ENCODE measurements at regions not wholly inside any gene's neighbourhood (a gene's known extent, or its start where the extent isn't known, plus 50 kb on each side); places are given as distances from the start of the nearest gene placed in this dataset.
A peak's percentile ranks its signal among the peaks of the same experiment; 100 is the strongest.

- TF ChIP-seq HNRNPUL1 (IDR thresholded peaks at IDR 0.05; ENCODE audit: low read depth, low read length) (no peak), ZNF678 (CRISPR knock-in tag; IDR thresholded peaks at IDR 0.05) (no peak), REL (CRISPR knock-in tag; conservative IDR thresholded peaks at IDR 0.05) (no peak), TCF7 (IDR thresholded peaks at IDR 0.05; ENCODE audit: low read depth) (peak; percentile 99), JUN (CRISPR knock-in tag; IDR thresholded peaks at IDR 0.05) (peak; percentile 76; the same call in 1 of the 2 replicates), KLF15 (CRISPR knock-in tag; IDR thresholded peaks at IDR 0.05; ENCODE audit: borderline replicate concordance) (no peak), TBL1XR1 (IDR thresholded peaks at IDR 0.05; ENCODE audit: borderline replicate concordance, low read length, partially characterized antibody) (peak; percentile 64), NBN (conservative IDR thresholded peaks at IDR 0.05) (no peak), CBX5 (CRISPR knock-in tag; IDR thresholded peaks at IDR 0.05; ENCODE audit: borderline replicate concordance) (no peak; the same call in 1 of the 2 replicates), MIXL1 (CRISPR knock-in tag; IDR thresholded peaks at IDR 0.05) (peak; percentile 89; the same call in 1 of the 2 replicates), ZNF550 (CRISPR knock-in tag; IDR thresholded peaks at IDR 0.05; ENCODE audit: borderline replicate concordance) (no peak), ZBTB42 (CRISPR knock-in tag; IDR thresholded peaks at IDR 0.05) (no peak), HHEX (CRISPR knock-in tag; IDR thresholded peaks at IDR 0.05) (peak; percentile 84), ETV6 (CRISPR knock-in tag; conservative IDR thresholded peaks at IDR 0.05) (no peak), SAP130 (CRISPR knock-in tag; IDR thresholded peaks at IDR 0.05; ENCODE audit: low read depth) (peak; percentile 78), SRY (CRISPR knock-in tag; IDR thresholded peaks at IDR 0.05) (no peak), FOXK2 (IDR thresholded peaks at IDR 0.05) (peak; percentile 65)
- TF ChIP-seq, protein P1, sequence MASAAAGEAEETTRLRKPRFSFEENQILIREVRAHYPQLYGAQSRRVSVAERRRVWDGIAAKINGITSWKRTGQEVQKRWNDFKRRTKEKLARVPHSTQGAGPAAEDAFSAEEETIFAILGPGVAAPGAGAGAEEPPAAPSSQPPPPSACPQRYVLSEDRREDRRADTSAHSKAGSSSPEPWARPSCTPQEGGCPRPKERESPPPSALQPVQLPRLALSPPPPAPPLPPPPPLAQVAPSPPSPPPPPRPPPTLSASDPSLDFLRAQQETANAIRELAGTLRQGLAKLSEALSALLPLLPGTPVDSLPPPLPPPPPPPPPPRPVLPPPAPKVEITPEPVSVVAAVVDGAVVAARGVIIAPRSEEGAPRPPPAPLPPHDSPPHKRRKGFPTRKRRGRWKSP (CRISPR knock-in tag; IDR thresholded peaks at IDR 0.05), result no peak; the same call in 1 of the 2 replicates
- TF ChIP-seq, protein P2, sequence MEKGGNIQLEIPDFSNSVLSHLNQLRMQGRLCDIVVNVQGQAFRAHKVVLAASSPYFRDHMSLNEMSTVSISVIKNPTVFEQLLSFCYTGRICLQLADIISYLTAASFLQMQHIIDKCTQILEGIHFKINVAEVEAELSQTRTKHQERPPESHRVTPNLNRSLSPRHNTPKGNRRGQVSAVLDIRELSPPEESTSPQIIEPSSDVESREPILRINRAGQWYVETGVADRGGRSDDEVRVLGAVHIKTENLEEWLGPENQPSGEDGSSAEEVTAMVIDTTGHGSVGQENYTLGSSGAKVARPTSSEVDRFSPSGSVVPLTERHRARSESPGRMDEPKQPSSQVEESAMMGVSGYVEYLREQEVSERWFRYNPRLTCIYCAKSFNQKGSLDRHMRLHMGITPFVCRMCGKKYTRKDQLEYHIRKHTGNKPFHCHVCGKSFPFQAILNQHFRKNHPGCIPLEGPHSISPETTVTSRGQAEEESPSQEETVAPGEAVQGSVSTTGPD (CRISPR knock-in tag; IDR thresholded peaks at IDR 0.05), result no peak
- TF ChIP-seq, protein P3, sequence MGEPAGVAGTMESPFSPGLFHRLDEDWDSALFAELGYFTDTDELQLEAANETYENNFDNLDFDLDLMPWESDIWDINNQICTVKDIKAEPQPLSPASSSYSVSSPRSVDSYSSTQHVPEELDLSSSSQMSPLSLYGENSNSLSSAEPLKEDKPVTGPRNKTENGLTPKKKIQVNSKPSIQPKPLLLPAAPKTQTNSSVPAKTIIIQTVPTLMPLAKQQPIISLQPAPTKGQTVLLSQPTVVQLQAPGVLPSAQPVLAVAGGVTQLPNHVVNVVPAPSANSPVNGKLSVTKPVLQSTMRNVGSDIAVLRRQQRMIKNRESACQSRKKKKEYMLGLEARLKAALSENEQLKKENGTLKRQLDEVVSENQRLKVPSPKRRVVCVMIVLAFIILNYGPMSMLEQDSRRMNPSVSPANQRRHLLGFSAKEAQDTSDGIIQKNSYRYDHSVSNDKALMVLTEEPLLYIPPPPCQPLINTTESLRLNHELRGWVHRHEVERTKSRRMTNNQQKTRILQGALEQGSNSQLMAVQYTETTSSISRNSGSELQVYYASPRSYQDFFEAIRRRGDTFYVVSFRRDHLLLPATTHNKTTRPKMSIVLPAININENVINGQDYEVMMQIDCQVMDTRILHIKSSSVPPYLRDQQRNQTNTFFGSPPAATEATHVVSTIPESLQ (CRISPR knock-in tag; conservative IDR thresholded peaks at IDR 0.05), result no peak
- TF ChIP-seq, protein P4, sequence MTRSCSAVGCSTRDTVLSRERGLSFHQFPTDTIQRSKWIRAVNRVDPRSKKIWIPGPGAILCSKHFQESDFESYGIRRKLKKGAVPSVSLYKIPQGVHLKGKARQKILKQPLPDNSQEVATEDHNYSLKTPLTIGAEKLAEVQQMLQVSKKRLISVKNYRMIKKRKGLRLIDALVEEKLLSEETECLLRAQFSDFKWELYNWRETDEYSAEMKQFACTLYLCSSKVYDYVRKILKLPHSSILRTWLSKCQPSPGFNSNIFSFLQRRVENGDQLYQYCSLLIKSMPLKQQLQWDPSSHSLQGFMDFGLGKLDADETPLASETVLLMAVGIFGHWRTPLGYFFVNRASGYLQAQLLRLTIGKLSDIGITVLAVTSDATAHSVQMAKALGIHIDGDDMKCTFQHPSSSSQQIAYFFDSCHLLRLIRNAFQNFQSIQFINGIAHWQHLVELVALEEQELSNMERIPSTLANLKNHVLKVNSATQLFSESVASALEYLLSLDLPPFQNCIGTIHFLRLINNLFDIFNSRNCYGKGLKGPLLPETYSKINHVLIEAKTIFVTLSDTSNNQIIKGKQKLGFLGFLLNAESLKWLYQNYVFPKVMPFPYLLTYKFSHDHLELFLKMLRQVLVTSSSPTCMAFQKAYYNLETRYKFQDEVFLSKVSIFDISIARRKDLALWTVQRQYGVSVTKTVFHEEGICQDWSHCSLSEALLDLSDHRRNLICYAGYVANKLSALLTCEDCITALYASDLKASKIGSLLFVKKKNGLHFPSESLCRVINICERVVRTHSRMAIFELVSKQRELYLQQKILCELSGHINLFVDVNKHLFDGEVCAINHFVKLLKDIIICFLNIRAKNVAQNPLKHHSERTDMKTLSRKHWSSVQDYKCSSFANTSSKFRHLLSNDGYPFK (CRISPR knock-in tag; IDR thresholded peaks at IDR 0.05; ENCODE audit: borderline replicate concordance), result no peak
- TF ChIP-seq, protein P5, sequence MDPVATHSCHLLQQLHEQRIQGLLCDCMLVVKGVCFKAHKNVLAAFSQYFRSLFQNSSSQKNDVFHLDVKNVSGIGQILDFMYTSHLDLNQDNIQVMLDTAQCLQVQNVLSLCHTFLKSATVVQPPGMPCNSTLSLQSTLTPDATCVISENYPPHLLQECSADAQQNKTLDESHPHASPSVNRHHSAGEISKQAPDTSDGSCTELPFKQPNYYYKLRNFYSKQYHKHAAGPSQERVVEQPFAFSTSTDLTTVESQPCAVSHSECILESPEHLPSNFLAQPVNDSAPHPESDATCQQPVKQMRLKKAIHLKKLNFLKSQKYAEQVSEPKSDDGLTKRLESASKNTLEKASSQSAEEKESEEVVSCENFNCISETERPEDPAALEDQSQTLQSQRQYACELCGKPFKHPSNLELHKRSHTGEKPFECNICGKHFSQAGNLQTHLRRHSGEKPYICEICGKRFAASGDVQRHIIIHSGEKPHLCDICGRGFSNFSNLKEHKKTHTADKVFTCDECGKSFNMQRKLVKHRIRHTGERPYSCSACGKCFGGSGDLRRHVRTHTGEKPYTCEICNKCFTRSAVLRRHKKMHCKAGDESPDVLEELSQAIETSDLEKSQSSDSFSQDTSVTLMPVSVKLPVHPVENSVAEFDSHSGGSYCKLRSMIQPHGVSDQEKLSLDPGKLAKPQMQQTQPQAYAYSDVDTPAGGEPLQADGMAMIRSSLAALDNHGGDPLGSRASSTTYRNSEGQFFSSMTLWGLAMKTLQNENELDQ (CRISPR knock-in tag; IDR thresholded peaks at IDR 0.05; ENCODE audit: borderline replicate concordance), result no peak
Observed at GRCh38 chr9:108445431-108446071, 410.2 kb downstream of the ACTL7B start (continued).

All from HepG2 (cell line).